ENCODE measurements at regions not wholly inside any gene's neighbourhood (a gene's known extent, or its start where the extent isn't known, plus 50 kb on each side); places are given as distances from the start of the nearest gene placed in this dataset.

DNA sequence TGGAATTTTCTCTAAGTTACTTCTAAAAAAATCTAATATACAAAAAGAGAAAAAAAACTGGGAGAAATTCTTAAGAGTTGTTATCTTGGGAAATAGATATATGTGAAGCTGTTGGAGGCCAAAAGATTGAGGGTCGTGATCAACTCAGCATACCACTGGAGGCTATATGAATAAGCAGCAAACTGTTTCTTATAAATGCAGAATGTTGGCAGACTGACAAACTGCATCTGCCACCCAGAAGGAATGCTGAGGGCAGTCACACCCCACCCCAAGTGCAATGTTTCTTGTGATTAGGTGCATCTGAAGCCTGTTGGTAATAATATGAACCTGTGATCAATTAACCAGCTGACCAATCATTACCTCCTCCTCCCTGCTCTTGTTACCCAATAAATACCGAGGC is 818.6 kb upstream of the MGAT4C start:
- TF ChIP-seq CTCF (IDR thresholded peaks at IDR 0.05; ENCODE audit: low read depth, low read length, missing control alignments), result no peak

DNA sequence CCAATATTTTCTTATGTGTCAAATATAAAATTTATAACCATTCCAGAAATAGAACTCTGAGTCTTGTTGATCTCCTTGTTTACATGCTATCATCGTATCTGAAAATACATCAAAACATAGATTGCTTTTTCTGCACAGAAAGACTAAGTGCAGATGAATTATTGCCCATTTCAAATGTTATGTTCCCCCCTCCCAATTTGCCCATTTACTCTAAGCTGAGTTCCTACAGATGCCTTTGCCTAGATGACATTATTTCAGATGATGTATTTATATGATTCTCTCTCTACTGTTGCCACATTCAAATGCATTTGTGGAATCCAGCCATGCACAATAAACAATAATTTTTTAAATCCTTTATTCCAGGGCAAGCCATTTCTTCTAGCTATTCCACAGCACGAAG is 810.1 kb upstream of the MGAT4C start:
- no peak for DNase-seq (ENCODE audit: extremely low read depth, low read depth)
- H3K4me3 ChIP-seq (replicated peaks; ENCODE audit: low read depth, low read length), result no peak overlapping the region
- TF ChIP-seq CTCF (IDR thresholded peaks at IDR 0.05; ENCODE audit: low read depth, low read length, missing control alignments), result no peak

More for the DNA sequence above, 818.6 kb upstream of the MGAT4C start:
- H3K4me3 ChIP-seq (replicated peaks; ENCODE audit: low read depth, low read length), result no peak overlapping the region
- DNase-seq (ENCODE audit: extremely low read depth, low read depth), result no peak

GRCh38 chr12:87059231-87059630 is 803.0 kb upstream of the MGAT4C start:
- H3K4me3 ChIP-seq (replicated peaks; ENCODE audit: low read depth, low read length), result no peak overlapping the region
- no peak for DNase-seq (ENCODE audit: extremely low read depth, low read depth)

DNA sequence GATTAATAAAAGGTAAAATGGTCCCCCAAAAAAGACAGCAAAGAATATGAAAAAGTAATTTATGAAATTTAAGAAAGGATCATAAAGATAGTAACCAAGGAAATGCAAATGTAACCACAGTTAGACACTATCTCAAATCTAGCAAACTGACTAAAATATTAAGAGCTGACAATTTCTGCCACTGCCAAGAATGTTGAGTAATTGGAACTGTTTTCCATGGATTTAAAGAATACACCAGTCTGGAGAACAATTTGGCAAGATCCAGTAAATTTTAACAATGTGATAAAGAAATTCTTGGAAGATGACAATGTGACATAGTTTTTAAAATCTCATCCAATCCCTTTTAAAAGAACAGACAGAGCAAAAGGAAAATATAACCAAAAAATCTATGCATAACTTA is 798.0 kb upstream of the MGAT4C start:
- no peak for DNase-seq (ENCODE audit: extremely low read depth, low read depth)
- H3K4me3 ChIP-seq (replicated peaks; ENCODE audit: low read depth, low read length), result no peak overlapping the region
- TF ChIP-seq CTCF (IDR thresholded peaks at IDR 0.05; ENCODE audit: low read depth, low read length, missing control alignments), result no peak

More at GRCh38 chr12:87059231-87059630, 803.0 kb upstream of the MGAT4C start:
- TF ChIP-seq CTCF (IDR thresholded peaks at IDR 0.05; ENCODE audit: low read depth, low read length, missing control alignments), result no peak

GRCh38 chr12:87051621-87052020 is 795.4 kb upstream of the MGAT4C start:
- H3K4me3 ChIP-seq (replicated peaks; ENCODE audit: low read depth, low read length), result no peak overlapping the region
- DNase-seq (ENCODE audit: extremely low read depth, low read depth), result no peak
- no peak for TF ChIP-seq CTCF (IDR thresholded peaks at IDR 0.05; ENCODE audit: low read depth, low read length, missing control alignments)

DNA sequence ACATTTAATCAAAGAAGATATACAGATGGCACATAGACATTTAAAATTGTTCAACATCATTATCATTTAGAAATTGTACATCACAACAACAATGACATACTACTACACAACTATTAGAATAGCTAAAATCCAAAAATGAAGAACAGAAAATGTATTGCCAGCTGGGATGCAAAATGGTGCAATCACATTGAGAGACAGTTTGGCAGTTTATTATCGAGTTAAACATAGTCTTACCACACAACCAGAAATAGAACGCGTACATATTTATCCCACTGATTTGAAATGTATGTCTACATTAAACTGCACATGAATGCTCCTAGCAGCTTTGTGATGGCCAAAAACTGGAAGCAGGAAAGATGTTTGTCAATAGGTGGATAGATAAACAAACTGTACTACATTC is 791.5 kb upstream of the MGAT4C start:
- no peak for DNase-seq (ENCODE audit: extremely low read depth, low read depth)
- H3K4me3 ChIP-seq (replicated peaks; ENCODE audit: low read depth, low read length), result no peak overlapping the region
- no peak for TF ChIP-seq CTCF (IDR thresholded peaks at IDR 0.05; ENCODE audit: low read depth, low read length, missing control alignments)

- no peak for TF ChIP-seq CTCF (IDR thresholded peaks at IDR 0.05; ENCODE audit: low read depth, low read length, missing control alignments)
- H3K4me3 ChIP-seq (replicated peaks; ENCODE audit: low read depth, low read length), result no peak overlapping the region
- DNase-seq (ENCODE audit: extremely low read depth, low read depth), result no peak
These were observed 783.3 kb upstream of the MGAT4C start for GRCh38 chr12:87039536-87039935.

Data from HFF-Myc (cell line).